Cardiac muscle cell (in vitro differentiated cells and primary cell): ENCODE measurements at regions not wholly inside any gene's neighbourhood (a gene's known extent, or its start where the extent isn't known, plus 50 kb on each side); places are given as distances from the start of the nearest gene placed in this dataset.

Experiments used
- DNase-seq, 2 donors: peaks; one replicate each; pipeline versions ENCODE4 v3.0.0 to v3.0.0-alpha.2; 2010 to 2017; ENCODE audit warnings: low read depth in 1 of 2, low spot score in 1 of 2
- H3K27ac ChIP-seq: fragments of 200-600 bp; sonication (generic); 2 replicates; pipeline ENCODE4 v1.5.1; 2016
- H3K27me3 ChIP-seq: fragments of 200-600 bp; sonication (generic); 2 replicates; pipeline ENCODE4 v1.6.0; 2016; ENCODE audit warnings: control low read depth
- H3K36me3 ChIP-seq: fragments of 200-600 bp; sonication (generic); 2 replicates; pipeline ENCODE4 v1.5.1; 2016; ENCODE audit warnings: control low read depth
- H3K4me1 ChIP-seq: fragments of 200-600 bp; sonication (generic); 2 replicates; pipeline ENCODE4 v1.8.1; 2017; ENCODE audit warnings: low read depth, mild to moderate bottlenecking, mixed run types
- H3K4me3 ChIP-seq: fragments of 200-600 bp; sonication (generic); 2 replicates; pipeline ENCODE4 v1.5.1; 2016; ENCODE audit warnings: mild to moderate bottlenecking
- H3K9me3 ChIP-seq: fragments of 200-600 bp; sonication (generic); 2 replicates; pipeline ENCODE4 v1.5.1; 2017; ENCODE audit warnings: low read depth, mild to moderate bottlenecking, control low read depth
- CTCF ChIP-seq: IDR thresholded peaks from 2 replicates; pipeline ENCODE4 v1.5.1; 2012; ENCODE audit warnings: low read depth, mild to moderate bottlenecking, low read length

- no peak for TF ChIP-seq CTCF
- H3K4me3 ChIP-seq, result no peak overlapping the region
- H3K27ac ChIP-seq, result no peak overlapping the region
- peaks cover 11% of the 10 kb centered on the region for H3K4me1 ChIP-seq
- no peaks in the 10 kb centered on the region for H3K36me3 ChIP-seq
- H3K9me3 ChIP-seq, result no peaks in the 10 kb centered on the region
- H3K27me3 ChIP-seq, result no peaks in the 10 kb centered on the region
- no peak for DNase-seq
Observed at GRCh38 chr5:39711821-39712220, 287.0 kb upstream of the DAB2 start.

- no peak for DNase-seq
- no peak for TF ChIP-seq CTCF
- Histone ChIP-seq H3K27ac (no peak overlapping the region), H3K4me1 (peaks cover 11% of the 10 kb centered on the region), H3K36me3 (no peaks in the 10 kb centered on the region), H3K9me3 (no peaks in the 10 kb centered on the region), H3K27me3 (no peaks in the 10 kb centered on the region), H3K4me3 (no peak overlapping the region)
Observed at GRCh38 chr5:39709032-39709431, 284.3 kb upstream of the DAB2 start.

- Histone ChIP-seq H3K27me3 (no peaks in the 10 kb centered on the region), H3K27ac (no peak overlapping the region)
Observed at GRCh38 chr5:39702928-39703327, 278.1 kb upstream of the DAB2 start.

GRCh38 chr5:39700523-39700922, 275.7 kb upstream of the DAB2 start:
- no peak for DNase-seq
- no peaks in the 10 kb centered on the region for H3K4me1 ChIP-seq
- no peaks in the 10 kb centered on the region for H3K36me3 ChIP-seq
- H3K9me3 ChIP-seq, result no peaks in the 10 kb centered on the region
- H3K4me3 ChIP-seq, result no peak overlapping the region
- no peak for TF ChIP-seq CTCF
- H3K27me3 ChIP-seq, result no peaks in the 10 kb centered on the region
- H3K27ac ChIP-seq, result no peak overlapping the region

More at GRCh38 chr5:39702928-39703327, 278.1 kb upstream of the DAB2 start:
- no peaks in the 10 kb centered on the region for H3K9me3 ChIP-seq
- no peaks in the 10 kb centered on the region for H3K4me1 ChIP-seq
- DNase-seq, result no peak
- H3K4me3 ChIP-seq, result no peak overlapping the region
- no peaks in the 10 kb centered on the region for H3K36me3 ChIP-seq
- no peak for TF ChIP-seq CTCF

- no peaks in the 10 kb centered on the region for H3K4me1 ChIP-seq
- H3K27ac ChIP-seq, result no peak overlapping the region
- H3K27me3 ChIP-seq, result no peaks in the 10 kb centered on the region
- no peaks in the 10 kb centered on the region for H3K36me3 ChIP-seq
- no peaks in the 10 kb centered on the region for H3K9me3 ChIP-seq
- no peak for DNase-seq
- H3K4me3 ChIP-seq, result no peak overlapping the region
- TF ChIP-seq CTCF, result no peak
Observed at GRCh38 chr5:39698838-39699560, 274.2 kb upstream of the DAB2 start.

- Histone ChIP-seq H3K9me3 (no peaks in the 10 kb centered on the region), H3K27ac (no peak overlapping the region), H3K27me3 (no peaks in the 10 kb centered on the region), H3K4me3 (no peak overlapping the region), H3K36me3 (no peaks in the 10 kb centered on the region), H3K4me1 (no peaks in the 10 kb centered on the region)
- no peak for TF ChIP-seq CTCF
- no peak for DNase-seq
Observed at GRCh38 chr5:39697881-39698280, 273.1 kb upstream of the DAB2 start.
